Erythroblast (primary cell): ENCODE measurements at regions not wholly inside any gene's neighbourhood (a gene's known extent, or its start where the extent isn't known, plus 50 kb on each side); places are given as distances from the start of the nearest gene placed in this dataset.

Source experiments
- GATA1 ChIP-seq: IDR thresholded peaks from 2 replicates; pipeline ENCODE4 v1.6.1; 2011; ENCODE audit warnings: low read depth, mild to moderate bottlenecking, control low read depth, low read length, moderate library complexity
- POLR2A ChIP-seq: IDR thresholded peaks from 2 replicates; pipeline ENCODE4 v1.6.1; 2011; ENCODE audit warnings: mild to moderate bottlenecking, low read length

- TF ChIP-seq POLR2A = no peak
- TF ChIP-seq GATA1 = no peak
Observed at GRCh38 chr3:25143356-25144025, 284.6 kb upstream of the RARB start.
